Activated T-cell treated with anti-CD3 and anti-CD28 coated beads, Interleukin-2, amount 50 U/mL, for 48 hours (primary cell): ENCODE measurements at regions not wholly inside any gene's neighbourhood (a gene's known extent, or its start where the extent isn't known, plus 50 kb on each side); places are given as distances from the start of the nearest gene placed in this dataset.

Experiments
- DNase-seq, 2 experiments: peaks; one replicate each; pipeline ENCODE4 v3.0.0-alpha.2; 2020

DNA sequence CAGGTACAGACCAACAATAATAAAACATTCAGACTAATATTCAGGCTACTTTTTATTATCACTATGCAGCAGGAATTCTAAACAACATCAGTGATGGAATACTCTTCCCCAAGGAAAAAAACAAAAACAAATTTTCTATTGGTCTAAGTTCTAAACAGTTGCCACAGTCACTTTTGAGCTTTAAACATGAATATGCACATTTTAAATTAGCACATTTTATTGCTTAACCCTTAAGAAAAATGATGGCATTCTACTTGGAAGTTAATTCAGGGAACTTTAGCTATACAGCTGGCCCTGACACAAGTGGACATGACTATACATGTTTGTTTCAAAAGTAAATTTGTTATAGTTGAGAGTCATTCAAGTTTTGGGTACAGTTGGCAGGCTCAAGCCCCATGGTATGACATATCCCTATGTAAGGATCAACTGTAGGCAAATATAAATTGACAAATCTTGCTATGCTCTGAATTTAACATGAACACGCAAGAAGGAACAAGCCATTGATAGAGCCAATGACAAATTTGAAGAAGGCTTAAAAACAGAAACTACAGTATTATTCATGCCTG, 224.3 kb upstream of the AMIGO2 start:
- DNase-seq: no peak

DNA sequence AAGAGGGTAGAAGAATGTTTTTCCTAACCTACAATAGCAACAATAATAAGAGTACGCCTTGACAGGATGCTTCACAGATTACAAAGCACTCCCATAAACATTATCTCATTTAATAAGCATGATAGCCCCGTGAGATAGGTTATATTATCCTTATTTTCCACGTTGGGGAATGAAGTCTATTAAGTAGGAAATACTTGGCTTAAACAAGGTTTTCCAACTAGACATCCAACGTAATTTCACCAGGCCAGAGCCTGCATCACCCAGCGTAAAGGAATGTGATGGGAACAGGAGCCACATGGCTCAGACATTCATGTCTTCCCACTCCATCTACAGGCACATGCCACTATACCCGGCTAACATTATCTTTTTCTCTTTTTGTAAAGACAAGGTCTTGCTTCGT, 223.4 kb upstream of the AMIGO2 start:
- DNase-seq: no peak

DNA sequence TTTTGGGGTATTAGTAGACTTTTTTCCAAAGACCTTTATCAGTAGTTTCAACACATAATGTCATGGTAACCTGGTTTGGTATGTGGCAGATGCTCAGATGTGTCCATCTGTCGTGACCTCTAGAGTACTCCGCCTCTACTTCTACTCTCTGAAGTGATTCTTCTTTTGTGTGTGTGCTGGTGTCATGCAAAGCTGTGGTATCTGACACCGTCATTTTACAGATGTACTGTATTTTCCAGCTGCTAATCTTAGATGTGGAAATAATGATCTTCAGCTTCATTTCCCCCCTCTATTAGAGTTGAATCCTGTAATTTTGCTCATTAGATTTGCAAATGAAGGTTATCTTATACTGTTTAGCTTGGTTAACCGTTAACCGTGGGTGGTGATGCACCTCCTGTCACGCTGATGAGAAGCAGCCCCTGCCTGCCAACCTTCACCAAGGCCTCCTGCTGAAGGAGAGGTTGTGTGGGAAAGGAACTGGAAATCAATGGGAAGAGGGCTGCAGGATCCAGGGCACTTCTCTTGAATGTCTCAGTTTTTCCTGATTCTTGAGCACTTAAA, 222.4 kb upstream of the AMIGO2 start:
- no peak for DNase-seq

DNA sequence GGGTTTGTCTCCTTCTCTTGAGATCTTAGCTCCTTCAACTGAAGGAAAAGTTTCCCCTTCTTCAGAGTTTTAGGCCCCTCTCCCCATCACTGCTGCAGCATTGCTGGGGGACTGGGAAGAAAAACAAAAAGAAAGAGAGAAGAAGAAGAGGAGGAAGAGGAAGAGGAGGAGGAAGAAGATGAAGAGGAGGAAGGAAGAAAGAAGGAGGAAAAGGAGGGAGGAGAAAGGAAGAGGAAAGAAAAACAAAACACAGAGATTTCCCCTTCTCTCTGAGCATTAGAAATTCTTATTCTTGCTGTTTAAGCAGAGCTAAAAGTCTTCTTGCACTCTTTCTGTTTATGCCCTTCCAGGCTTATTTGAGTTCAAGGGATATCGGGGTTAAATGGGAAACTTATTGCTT, 219.8 kb upstream of the AMIGO2 start:
- no peak for DNase-seq

DNA sequence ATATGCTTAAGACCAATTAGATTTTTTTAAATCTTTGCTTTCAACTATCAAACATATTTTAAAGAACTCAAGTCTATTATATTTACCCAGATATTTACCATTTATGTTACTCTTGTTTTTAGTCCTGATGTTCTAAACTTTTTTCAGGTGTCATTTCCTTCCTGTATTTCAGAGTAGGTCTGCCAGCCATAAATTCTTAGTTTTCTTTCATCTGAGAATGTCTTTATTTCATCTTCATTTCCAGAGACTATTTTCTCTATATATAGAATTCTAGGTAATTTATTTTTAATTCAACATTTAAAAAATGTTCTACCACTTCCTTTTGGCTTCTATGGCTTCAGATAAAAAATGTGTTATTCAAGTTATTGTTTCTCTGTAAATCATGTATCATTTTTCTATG, 218.2 kb upstream of the AMIGO2 start:
- no peak for DNase-seq

DNA sequence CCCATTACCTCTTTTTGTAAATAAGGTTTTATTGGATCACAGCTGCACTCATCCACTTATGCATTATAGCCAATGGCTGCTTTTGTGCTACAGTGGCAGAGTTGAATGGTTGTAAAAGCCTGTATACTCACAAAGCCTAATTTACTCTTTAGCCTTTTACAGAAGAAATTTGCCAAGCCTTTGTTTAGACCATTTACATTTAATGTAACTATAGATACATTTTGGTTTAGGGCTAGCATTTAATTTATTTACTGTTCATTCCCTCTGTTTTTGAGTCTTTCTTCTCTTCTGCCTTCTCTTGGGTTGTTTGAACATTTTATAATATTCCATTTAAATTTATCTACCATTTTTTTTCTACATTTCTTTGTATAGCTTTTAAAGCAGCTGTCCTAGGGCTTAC, 217.1 kb upstream of the AMIGO2 start:
- DNase-seq: no peak

DNA sequence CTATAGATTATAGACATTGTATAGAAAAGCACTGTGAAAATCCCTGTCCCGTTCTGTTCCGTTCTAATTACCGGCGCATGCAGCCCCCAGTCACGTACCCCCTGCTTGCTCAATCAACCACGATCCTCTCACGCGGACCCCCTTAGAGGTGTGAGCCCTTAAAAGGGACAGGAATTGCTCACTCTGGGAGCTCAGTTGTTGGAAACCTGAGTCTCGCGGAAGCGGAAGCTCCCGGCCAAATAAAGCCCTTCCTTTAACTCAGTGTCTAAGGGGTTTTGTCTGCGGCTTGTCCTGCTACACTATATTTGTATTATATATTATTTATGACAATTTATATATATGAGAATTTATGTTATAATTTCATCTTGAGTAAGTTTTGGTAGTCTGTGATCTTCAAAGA, 213.6 kb upstream of the AMIGO2 start:
- no peak for DNase-seq

DNA sequence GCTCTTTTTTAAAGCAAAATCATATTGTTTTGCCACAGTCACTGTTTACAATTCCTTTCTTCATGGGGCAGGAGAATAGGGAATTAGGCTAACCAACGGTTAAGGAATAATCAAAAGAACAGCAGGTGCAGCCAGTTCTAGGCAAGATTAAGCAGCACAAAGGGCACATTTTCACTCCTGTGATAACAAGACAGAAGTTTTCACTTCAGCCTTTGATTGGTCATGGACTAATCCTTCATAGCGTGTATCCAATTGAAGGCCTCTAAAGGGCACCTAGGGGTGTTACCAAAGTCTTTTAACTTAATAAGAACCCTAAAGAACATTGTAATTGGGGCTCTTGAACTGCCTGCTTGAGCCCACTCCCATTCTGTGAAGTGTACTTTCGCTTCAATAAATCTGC, 206.9 kb upstream of the AMIGO2 start:
- DNase-seq: no peak
